ENCODE measurements at regions not wholly inside any gene's neighbourhood (a gene's known extent, or its start where the extent isn't known, plus 50 kb on each side); places are given as distances from the start of the nearest gene placed in this dataset.
"Not testable (repeated sequence)": the region's sequence is repeated elsewhere in the genome, so short reads cannot be mapped to it uniquely, and the experiment has no call there.

GRCh38 chr7:69398986-69399385 lies 199.3 kb upstream of the AUTS2 start:
- DNase-seq = no peak

DNA sequence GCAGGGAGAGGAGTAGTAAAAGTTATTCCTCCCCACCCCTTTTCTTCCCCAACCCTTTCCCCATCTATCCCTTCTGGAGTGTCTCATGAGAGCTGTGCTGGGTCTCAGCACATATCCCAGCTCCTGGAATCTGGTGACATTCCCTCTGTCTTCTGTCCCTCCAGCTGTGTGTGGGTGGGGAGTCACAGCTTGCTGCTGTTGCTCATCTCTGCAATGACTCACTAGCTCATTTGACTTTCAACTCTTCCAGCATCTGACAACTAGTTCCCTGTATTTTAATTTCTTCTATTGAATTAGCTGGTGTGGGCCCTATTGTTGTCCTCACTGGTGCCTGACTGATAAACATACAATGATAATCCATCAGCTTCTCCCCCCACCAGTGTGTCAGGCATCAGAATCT lies 198.9 kb upstream of the AUTS2 start:
- no peak for DNase-seq

GRCh38 chr7:69402696-69403095 lies 195.6 kb upstream of the AUTS2 start:
- DNase-seq = no peak

- DNase-seq = no peak
Measured at GRCh38 chr7:69403169-69403568, 195.1 kb upstream of the AUTS2 start.

DNA sequence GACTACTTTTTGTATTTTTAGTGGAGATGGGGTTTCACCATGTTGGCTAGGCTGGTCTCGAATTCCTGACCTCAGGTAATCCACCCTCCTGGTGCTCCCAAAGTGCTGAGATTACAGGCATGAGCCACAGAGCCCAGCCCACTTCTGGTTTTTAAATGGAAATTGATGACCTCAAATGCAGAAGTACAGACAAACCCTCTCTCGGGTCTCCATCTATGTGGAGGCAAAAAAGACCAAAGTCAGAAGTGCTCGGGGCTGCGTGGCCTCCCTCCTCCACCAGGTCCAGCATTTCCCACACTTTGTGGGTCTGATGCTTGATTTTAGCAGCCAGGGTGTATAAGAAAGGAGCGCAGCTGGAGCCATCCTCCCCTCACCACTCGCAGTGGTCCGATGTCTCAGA lies 187.3 kb upstream of the AUTS2 start:
- DNase-seq = no peak

DNA sequence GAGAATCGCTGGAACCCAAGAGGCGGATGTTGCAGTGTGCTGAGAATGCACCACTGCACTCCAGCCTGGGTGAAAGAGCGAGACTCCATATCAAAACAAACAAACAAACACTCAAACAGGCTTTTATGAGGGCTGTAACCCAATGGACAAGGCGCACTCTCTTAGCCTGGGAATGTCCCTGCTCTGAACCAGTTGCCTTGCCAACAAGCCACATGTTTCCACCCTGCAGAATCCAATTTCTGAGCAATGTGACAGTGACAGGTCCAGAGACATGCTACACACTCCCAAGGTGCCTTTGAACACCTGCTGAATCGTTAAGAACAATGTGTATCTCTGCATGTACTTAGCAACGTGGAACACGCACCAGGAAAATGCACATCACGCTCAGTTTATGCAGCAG lies 186.8 kb upstream of the AUTS2 start:
- DNase-seq = no peak

- DNase-seq = no peak
Measured at GRCh38 chr7:69412331-69413146, 185.7 kb upstream of the AUTS2 start.

GRCh38 chr7:69414555-69414954 lies 183.7 kb upstream of the AUTS2 start:
- no peak for DNase-seq

DNA sequence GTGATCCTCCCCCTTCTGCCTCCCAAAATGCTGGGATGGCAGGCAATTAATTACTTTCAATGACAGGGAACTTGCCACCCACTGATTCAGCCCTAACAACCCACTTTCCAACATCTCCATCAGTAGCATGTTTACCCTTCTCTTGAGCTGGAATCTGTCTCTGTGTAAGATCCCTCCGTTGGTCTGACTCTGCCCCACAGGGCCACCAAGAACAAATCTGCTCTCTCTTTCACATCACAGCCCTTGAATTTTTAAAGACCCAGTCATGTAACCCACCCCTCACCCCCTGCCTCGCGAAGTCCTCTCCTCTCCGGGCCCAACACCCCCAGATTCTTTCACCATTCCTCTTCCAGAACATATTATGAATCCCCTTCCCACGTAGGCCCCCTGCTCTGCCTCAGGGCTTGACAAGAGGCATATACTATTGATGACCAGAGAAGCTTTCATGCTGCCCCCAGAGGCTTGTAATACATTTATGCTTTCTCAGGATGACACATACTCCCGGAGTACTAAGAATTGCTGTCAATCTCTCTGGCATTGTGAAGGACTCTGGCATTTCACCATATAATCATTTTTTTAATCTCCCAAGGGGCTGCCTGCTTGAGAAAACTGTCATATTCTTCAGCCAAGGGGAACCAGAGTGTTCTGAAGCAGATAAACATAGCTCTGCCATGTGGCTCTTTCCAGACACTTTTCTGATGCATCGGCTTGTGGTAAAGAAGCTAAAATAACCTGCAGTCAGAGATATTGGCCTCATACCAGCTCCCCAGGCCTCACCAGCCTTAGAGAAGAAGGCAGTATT lies 179.2 kb upstream of the AUTS2 start:
- no peak for DNase-seq

GRCh38 chr7:69419934-69420333 lies 178.3 kb upstream of the AUTS2 start:
- no peak for DNase-seq

- no peak for DNase-seq
Measured at GRCh38 chr7:69422574-69422985, 175.7 kb upstream of the AUTS2 start.

DNA sequence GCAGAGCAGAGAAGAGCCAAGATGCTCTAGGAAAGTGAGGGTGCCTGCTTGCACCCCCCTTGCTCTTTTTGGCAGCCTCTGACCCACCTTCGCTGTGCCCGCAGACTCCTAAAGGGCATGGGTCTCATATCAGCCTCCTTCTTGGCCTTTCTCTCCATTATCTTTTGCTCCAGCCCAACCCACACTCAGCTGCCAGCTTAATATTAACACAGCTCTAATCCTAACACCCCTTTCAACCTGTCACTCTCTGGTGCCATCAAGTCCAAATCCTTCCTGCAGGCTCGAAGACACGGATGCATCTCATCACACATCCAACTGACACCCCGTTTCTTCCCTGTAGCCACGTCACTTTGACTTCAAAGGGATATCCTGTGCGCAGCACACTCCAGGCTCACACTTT lies 171.6 kb upstream of the AUTS2 start:
- DNase-seq = no peak

- no peak for DNase-seq
Measured at GRCh38 chr7:69428089-69428488, 170.2 kb upstream of the AUTS2 start.

DNA sequence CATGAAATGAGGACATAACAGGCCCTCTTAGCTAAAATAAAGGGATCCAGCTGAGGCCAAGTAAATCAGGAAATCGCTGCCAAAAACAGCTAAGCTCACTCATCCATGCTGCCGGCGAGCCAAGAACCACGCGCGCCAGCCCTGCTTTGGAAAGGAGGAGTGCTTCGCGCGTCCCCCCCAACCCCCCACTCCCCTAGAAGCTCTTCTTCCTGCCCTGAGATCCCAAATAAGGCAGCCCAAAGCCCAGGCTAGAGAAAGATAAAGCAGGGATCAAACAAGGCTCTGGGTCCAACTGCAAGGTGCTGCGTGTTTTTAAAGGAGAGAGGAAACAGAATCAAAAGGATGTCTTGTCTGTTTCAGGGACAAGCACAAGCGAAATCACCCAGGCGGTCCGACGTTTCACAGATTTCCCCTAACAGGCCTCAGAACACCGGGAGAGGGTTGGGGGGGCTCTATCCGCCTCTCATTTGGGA lies 168.3 kb upstream of the AUTS2 start:
- DNase-seq = no peak

DNA sequence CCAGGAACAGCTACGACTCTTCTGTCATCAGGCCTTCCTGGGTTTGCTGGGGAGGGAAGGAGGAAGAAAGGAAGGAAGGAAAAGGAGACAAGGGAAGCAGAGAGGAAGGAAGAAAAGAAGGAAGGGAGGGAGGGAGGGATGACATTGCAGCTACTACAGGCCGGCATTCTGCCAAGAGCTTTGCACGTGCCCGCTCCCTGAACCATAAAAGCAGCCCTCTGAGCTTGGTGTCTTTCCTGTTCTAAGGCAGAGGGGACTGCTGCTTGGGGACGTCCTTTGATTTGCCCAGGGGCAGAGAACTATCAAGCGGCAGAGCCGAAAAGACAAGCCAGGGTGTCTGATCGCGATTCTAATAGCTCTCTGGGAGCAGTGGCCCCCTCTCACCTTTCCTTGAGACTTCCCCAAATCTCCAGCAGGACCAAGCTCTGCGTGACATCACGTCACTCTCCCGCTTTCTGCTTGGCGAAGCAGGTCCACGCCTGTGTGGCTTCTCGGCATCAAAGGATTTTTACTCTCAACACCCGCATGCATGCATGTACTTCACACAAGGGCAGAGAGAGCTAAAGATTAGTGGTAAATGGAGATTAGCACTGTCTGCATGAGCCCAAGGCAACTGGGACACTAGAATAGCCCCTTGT lies 167.8 kb upstream of the AUTS2 start:
- DNase-seq = no peak

DNA sequence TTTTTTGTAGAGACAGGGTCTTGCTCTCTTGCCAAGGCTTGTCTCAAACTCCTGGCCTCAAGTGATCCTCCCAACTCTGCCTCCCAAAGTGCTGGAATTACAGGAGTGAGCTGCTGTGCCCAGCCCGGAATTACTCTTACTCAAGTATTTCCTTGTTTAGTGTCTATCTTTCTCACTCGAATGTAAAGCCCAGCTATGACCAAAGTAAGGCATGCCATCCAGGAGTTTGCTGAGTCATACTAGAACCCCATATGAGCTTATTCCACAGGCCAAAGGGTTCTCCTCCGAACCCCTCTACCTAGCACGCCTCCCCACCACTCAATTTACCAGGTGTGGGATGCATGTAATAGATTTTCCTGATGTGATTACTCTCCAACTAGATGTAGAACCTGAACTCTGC lies 166.6 kb upstream of the AUTS2 start:
- DNase-seq = no peak

DNA sequence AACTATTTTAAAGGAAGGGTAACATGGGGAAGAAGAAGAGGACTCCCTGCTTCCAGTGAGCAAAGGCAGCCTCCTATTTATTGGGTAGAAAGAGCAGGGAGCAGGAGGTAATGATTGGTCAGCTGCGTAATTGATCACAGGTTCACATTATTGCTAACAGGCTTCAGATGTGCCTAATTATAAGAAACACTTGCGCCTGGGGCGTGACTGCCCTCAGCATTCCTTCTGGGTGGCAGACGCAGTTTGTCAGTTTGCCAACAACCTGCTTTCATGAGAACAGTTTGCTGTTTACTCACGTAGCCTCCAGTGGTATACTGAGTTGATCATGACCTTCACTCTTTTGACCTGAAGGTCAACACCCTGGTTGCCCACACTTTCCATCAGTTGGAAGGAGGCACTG lies 166.0 kb upstream of the AUTS2 start:
- not testable (repeated sequence) for DNase-seq

DNA sequence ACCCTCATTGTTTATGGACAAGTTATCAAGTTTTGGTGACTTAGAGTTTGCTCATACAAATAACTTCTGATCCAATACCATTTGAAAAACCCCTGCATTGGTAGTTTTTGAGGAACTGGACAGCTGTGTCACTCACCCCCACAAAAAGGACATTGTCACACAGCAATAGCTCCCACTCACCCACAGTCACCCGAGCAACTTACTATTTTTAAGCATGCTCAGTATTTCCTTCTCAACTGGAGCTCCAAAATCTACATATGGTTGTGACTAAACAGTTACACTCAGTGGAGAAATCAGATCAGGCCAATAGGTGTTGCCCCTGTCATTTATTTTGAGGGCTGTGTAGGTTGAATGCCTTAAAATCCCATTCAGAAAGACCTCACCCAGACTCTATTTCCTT lies 165.2 kb upstream of the AUTS2 start:
- no peak for DNase-seq

DNA sequence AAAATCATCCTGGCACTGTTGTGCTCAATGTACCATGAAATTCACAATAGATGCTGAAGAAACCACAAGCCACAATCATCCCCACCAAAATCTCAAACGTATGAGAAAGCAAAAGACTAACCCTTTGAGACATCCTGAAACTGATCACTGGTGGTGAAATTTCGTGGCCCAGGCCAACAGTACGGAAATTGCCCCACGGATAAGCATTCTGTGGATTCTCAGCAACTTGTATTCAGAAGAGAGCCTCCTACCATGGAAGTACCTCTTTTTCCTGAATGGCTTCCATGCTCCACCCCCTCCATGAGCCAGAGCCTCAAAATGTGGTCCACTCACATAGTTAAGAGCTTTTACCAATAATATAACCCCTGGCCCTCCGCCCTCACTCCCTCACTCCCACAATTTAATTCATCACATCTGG lies 163.9 kb upstream of the AUTS2 start:
- DNase-seq = no peak

GRCh38 chr7:69435711-69436110 lies 162.6 kb upstream of the AUTS2 start:
- no peak for DNase-seq

GRCh38 chr7:69436946-69437345 lies 161.3 kb upstream of the AUTS2 start:
- DNase-seq = no peak

DNA sequence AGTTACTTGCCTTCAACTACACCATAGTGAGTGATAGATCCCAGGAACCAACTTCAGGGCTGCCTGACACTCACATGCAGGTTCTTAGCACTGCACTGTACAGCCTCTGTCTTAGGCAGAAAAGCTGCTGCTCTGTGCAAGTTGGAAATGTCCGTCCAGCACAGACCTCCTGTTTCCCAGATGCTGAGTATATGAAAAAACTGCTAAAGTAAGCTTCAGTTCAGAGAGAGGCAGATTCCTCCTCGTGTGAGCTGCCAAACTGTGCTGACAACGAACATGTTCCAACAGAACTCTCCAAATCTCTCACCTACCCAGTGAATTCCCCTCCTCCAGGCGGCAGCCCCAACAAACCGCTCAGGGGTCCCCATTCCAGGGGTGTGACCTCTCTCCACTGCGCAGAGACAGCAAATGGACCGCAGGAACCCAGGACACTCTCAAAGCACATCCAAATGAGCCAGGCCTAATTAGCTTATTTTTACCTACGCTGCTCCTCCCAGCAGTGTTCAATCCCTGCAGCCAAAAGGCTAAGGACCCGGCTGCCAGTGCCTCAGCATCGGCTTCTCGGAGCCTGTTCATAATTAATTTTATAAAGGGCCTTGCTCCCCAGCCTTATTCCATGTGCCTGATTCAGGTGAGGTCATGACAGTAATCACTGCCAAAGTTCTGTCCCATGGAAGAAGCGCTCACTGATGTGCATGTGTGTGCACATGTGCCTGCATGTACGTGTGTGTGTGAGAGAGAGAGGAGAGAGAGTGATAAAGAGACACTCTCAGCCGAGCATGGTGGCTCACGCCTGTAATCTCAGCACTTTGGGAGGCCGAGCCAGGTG lies 159.5 kb upstream of the AUTS2 start:
- no peak for DNase-seq
